ENCODE measurements at regions not wholly inside any gene's neighbourhood (a gene's known extent, or its start where the extent isn't known, plus 50 kb on each side); places are given as distances from the start of the nearest gene placed in this dataset.

DNA sequence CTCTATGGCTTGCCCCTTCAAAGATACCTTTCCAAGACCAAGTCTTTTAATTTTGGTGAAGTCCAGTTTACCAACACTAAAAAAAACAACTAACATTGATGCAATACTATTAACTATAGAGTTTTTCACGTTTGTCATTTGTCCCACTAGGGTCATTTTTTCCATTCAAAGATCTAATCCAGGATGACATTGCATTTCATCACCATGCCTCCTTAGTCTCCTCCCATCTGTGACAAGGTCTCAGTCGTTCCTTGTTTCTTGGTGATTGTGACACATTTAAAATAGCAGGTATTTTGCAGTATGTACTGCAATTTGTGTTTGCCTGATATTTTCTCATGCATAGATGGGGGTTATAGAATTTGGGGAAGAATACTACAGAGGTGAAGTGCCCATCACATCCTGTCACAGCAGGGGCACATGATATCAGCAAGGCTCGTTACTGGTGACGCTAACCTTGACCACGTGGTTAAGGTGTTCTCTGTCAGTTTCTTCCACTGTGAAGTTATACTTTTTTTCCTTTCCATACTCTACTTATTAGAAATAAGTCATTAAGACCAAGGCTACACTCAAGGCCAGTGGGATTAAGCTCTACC, 799.2 kb upstream of the RAB6C start:
- Histone ChIP-seq H3K27me3 (no peaks in the 10 kb centered on the region), H3K4me1 (no peaks in the 10 kb centered on the region), H3K36me3 (no peaks in the 10 kb centered on the region), H3K9me3 (no peaks in the 10 kb centered on the region), H3K4me3 (no peak overlapping the region), H3K27ac (no peak overlapping the region)
- WGBS, 2 donors: 58 to 65% methylated on average over 5 of the region's 5 CpGs
- intact Hi-C loops (cut with DNase I): no loop called here
- FAIRE-seq (no peak), DNase-seq (no peak), ATAC-seq (no peak)
- TF ChIP-seq, protein P1, sequence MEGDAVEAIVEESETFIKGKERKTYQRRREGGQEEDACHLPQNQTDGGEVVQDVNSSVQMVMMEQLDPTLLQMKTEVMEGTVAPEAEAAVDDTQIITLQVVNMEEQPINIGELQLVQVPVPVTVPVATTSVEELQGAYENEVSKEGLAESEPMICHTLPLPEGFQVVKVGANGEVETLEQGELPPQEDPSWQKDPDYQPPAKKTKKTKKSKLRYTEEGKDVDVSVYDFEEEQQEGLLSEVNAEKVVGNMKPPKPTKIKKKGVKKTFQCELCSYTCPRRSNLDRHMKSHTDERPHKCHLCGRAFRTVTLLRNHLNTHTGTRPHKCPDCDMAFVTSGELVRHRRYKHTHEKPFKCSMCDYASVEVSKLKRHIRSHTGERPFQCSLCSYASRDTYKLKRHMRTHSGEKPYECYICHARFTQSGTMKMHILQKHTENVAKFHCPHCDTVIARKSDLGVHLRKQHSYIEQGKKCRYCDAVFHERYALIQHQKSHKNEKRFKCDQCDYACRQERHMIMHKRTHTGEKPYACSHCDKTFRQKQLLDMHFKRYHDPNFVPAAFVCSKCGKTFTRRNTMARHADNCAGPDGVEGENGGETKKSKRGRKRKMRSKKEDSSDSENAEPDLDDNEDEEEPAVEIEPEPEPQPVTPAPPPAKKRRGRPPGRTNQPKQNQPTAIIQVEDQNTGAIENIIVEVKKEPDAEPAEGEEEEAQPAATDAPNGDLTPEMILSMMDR (IDR thresholded peaks at IDR 0.05): no peak

DNA sequence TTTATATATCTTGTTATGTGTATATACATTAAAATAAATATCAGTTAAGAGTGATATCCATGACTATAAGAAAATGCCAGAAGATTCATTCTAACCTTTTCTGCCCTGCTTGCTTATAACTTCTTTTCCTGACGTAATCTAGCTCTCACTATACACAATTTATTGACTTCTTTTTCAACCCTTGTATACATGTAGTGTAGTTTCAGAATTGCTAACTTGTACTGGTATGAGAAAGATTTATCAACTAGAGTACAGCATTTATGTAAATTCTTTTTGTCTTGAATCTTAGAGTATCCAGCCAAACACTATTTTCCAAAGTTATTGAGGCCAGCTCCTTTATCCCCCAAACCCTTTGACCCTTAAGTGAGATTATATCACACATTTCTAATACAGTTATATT, 798.0 kb upstream of the RAB6C start:
- H3K4me3 ChIP-seq: no peak overlapping the region
- H3K9me3 ChIP-seq: no peaks in the 10 kb centered on the region
- WGBS, 2 donors: 89 to 90% methylated on average over 1 of the region's 1 CpG
- no peak overlapping the region for H3K27ac ChIP-seq
- H3K4me1 ChIP-seq: no peaks in the 10 kb centered on the region
- TF ChIP-seq, protein P1 (IDR thresholded peaks at IDR 0.05): no peak
- no peaks in the 10 kb centered on the region for H3K36me3 ChIP-seq
- ATAC-seq (no peak), FAIRE-seq (no peak), DNase-seq (no peak)
- H3K27me3 ChIP-seq: no peaks in the 10 kb centered on the region
- intact Hi-C loops (cut with DNase I): no loop called here

DNA sequence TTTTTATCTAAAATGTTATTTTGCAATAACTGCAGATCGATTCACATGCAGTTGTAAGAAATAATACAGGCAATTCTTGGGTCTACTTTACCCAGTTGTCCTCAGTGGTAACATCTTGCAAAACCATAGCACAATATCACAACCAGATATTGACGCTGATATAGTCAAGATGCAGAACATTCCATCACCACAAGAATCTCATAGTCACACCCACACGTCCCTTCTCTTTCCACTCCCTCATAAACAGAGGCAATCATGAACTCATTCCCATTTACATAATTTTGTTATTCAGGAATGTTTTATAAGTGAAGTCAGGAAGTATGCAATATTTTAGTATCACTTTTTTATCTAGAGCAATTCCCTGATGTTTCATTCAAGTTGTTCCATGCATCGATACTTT, 797.5 kb upstream of the RAB6C start:
- Histone ChIP-seq H3K4me3 (no peak overlapping the region), H3K4me1 (no peaks in the 10 kb centered on the region), H3K9me3 (no peaks in the 10 kb centered on the region), H3K27ac (no peak overlapping the region), H3K27me3 (no peaks in the 10 kb centered on the region), H3K36me3 (no peaks in the 10 kb centered on the region)
- FAIRE-seq (no peak), DNase-seq (no peak), ATAC-seq (no peak)
- intact Hi-C loops (cut with DNase I): no loop called here
- TF ChIP-seq, protein P1 (IDR thresholded peaks at IDR 0.05): no peak
- 79 to 88% methylated on average over 4 of the region's 4 CpGs for WGBS, 2 donors

DNA sequence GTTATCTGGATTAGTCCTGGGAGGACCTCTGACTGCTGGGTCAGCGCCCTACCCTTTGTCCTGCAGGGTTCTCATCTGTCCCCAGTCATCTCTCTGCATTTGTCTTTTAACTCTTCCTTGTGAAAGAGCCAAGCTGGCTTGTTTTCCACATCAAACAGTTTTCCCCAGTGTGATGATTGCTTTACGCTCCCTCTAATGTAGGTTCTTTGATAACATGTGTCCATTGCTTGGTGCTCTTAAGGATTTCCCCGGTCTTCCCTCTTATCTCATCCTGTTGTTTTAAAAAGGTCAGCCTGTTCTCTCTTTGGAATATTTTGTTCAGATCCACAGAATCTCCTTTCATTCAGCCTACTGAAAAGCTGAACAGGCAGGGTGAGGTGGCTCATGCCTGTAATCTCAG, 792.1 kb upstream of the RAB6C start:
- Histone ChIP-seq H3K27me3 (no peaks in the 10 kb centered on the region), H3K27ac (no peak overlapping the region), H3K4me3 (no peak overlapping the region), H3K4me1 (peaks cover 0 to 3% (median 0%) of the 10 kb centered on the region in 3 donors), H3K36me3 (no peaks in the 10 kb centered on the region), H3K9me3 (no peaks in the 10 kb centered on the region)
- DNase-seq (no peak), FAIRE-seq (no peak), ATAC-seq (no peak)
- WGBS, 2 donors: 90 to 93% methylated on average over 3 of the region's 3 CpGs
- TF ChIP-seq, protein P1 (IDR thresholded peaks at IDR 0.05): no peak
- intact Hi-C loops (cut with DNase I): no loop called here

DNA sequence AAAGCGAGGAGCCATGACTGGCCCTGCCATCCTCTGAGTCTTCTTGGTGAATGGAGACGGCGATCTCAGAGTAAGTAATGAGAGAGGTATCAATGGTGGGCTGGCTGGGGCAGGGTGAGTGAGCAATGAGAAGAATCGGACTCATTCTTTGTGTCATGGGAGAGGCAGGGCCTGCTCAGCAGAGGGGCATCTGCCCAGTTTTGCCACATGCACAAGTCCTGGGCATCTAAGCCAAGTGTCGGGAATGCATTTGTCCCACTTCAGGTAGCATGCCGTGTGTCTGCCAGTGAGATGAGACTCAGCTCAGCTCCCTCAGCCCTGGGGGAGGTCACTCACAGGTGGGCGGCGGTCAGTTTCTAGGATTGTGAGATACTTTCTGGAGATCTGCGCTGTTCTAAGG, 791.0 kb upstream of the RAB6C start:
- no peak for DNase-seq
- TF ChIP-seq, protein P1 (IDR thresholded peaks at IDR 0.05): no peak
- no peaks in the 10 kb centered on the region for H3K9me3 ChIP-seq
- peaks cover 0 to 11% (median 8%) of the 10 kb centered on the region in 3 donors for H3K4me1 ChIP-seq
- H3K27me3 ChIP-seq: no peaks in the 10 kb centered on the region
- H3K4me3 ChIP-seq: no peak overlapping the region
- no peak overlapping the region for H3K27ac ChIP-seq
- intact Hi-C loops (cut with DNase I): no loop called here
- no peaks in the 10 kb centered on the region for H3K36me3 ChIP-seq
- WGBS, 2 donors: 90 to 97% methylated on average over 9 of the region's 9 CpGs
- FAIRE-seq: no peak
- no peak for ATAC-seq

All from pancreas (tissue), 10 donors.